ENCODE measurements at regions not wholly inside any gene's neighbourhood (a gene's known extent, or its start where the extent isn't known, plus 50 kb on each side); places are given as distances from the start of the nearest gene placed in this dataset.

DNA sequence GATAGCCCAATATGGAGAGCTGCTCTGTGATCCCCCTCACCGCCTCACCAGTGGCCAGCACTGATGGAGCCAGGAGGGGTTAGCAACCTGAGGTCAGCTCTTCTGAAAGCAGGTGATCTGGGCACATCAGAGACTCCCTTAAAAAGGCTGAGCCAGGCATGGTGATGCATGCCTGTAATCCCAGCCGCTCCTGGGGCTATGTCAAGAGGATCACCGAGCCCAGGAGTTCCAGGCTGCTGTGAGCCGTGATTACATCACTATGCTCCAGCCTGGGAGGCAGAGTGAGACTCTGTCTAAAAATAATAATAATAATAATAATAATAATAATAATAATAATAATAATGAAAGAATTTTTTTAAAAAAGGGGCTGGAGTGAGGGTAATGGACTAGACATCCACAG is 66.6 kb upstream of the HRH2 start:
- no peak overlapping the region for H3K27ac ChIP-seq
- TF ChIP-seq, protein P1, sequence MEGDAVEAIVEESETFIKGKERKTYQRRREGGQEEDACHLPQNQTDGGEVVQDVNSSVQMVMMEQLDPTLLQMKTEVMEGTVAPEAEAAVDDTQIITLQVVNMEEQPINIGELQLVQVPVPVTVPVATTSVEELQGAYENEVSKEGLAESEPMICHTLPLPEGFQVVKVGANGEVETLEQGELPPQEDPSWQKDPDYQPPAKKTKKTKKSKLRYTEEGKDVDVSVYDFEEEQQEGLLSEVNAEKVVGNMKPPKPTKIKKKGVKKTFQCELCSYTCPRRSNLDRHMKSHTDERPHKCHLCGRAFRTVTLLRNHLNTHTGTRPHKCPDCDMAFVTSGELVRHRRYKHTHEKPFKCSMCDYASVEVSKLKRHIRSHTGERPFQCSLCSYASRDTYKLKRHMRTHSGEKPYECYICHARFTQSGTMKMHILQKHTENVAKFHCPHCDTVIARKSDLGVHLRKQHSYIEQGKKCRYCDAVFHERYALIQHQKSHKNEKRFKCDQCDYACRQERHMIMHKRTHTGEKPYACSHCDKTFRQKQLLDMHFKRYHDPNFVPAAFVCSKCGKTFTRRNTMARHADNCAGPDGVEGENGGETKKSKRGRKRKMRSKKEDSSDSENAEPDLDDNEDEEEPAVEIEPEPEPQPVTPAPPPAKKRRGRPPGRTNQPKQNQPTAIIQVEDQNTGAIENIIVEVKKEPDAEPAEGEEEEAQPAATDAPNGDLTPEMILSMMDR (conservative IDR thresholded peaks at IDR 0.05; ENCODE audit: low read depth) = no peak
- ChIA-PET CTCF (no interaction called here), POLR2A (ENCODE audit: low non-redundant PET) (no interaction called here)
- no peak for DNase-seq (ENCODE audit: low spot score)

DNA sequence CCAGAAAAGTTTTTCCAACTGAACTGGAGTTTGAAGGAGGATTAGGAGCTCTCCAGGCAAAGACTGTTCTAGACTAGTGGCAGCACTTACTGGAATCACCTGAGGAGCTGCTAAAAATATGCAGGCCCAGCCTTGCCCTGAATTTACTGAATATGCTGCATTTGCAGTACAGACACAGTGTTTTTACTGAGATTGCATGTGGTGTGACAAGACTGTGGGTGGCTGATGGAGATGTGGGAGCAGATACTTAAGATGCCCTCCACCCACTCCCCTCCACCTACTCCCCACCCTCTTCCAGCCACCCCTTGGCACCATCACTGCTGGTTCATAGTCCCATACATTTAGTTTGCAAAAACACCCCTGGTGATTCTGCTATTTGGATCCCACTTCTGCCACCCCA is 64.1 kb upstream of the HRH2 start:
- TF ChIP-seq, protein P1 (conservative IDR thresholded peaks at IDR 0.05; ENCODE audit: low read depth) = no peak
- no peak overlapping the region for H3K27ac ChIP-seq
- POLR2A ChIA-PET (ENCODE audit: low non-redundant PET) = no interaction called here
- CTCF ChIA-PET = interaction anchor here (0.6 kb wide), 1 partner anchor 80 kb away, joined by 3 read pairs; no protein-coding TSS in a partner anchor
- DNase-seq (ENCODE audit: low spot score) = no peak

DNA sequence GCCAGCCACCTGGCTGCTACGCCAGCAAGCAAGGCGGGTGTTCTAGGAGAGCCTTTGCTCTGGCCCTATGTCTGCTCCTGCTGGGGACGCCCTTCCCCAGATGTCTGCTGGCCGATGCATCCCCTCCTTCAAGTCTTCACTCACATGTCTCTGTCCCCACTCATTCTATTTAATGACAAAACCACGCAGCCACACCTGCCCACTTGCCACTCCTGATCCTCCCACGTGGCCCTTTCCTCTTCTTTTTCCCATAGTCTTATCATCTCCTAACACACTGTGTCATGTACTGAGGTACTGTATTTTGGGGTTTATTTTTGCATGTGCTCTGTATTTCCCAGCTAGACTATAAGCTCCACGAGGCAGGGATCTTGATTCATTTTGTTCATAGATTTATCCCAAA is 62.0 kb upstream of the HRH2 start:
- TF ChIP-seq, protein P1 (conservative IDR thresholded peaks at IDR 0.05; ENCODE audit: low read depth) = no peak
- ChIA-PET CTCF (no interaction called here), POLR2A (ENCODE audit: low non-redundant PET) (no interaction called here)
- no peak for DNase-seq (ENCODE audit: low spot score)
- no peak overlapping the region for H3K27ac ChIP-seq

DNA sequence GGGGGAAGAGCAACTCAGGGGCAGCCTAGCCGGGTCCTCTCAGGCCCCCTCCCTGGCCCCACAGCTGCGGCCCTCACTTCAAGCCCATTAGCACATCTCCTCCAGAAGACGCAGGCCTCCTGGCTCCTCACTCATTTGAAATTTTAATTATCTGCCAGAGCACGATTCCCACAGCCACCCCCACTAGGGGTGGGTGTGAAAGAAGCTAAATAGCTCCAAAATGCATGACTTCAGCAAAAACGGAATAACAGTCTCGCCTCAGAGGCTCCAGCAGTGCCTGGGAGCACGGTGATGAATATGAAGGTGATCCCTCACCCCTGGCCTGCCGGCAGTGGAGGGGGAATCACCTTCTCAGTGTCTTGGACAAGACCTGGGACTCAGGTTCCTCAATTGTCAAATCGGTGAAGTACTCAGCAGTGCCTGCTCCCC is 61.1 kb upstream of the HRH2 start:
- POLR2A ChIA-PET (ENCODE audit: low non-redundant PET) = no interaction called here
- no peak for DNase-seq (ENCODE audit: low spot score)
- TF ChIP-seq, protein P1 (conservative IDR thresholded peaks at IDR 0.05; ENCODE audit: low read depth) = no peak
- no peak overlapping the region for H3K27ac ChIP-seq
- CTCF ChIA-PET = no interaction called here

DNA sequence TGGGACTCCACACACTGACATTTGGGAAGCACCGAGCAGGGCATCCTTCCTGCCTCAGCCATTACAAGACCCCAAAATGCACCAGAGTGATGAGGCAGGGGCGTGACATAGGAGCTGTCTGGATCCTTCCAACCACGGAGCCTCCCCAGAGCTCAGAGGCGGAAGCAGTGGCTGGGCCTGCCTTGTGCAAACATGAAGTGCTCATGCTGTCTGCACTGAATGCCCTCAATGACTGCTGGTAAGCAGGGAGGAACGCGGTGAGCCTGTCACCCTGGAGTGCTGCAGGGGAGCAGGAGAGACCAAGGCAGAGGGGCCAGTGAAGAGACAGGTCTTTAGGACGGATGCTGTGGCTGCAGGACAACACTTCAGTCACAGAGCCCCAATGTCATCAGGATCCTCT is 60.2 kb upstream of the HRH2 start:
- CTCF ChIA-PET = interaction anchor here (0.6 kb wide), 1 partner anchor 603 kb away, joined by 3 read pairs; no protein-coding TSS in a partner anchor
- DNase-seq (ENCODE audit: low spot score) = no peak
- TF ChIP-seq, protein P1 (conservative IDR thresholded peaks at IDR 0.05; ENCODE audit: low read depth) = no peak
- POLR2A ChIA-PET (ENCODE audit: low non-redundant PET) = no interaction called here
- no peak overlapping the region for H3K27ac ChIP-seq

DNA sequence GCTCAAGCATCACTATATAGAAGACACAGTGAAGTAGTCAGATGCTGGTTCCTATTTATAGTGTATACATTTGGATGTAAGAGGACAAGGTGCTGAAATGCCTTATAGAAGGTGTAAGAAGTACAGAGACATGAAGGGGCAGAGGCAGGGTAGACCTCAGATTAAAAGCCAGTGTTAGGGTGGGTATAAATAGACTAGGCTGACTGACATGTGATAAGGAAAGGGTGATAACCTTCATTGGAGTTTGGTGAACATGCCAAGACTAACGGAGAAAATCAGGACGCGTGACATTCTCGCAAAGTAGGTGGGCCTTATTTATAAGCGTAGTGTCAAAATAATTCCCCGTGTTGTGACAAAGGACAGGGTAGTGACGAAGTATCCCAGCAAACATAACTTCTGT is 59.1 kb upstream of the HRH2 start:
- TF ChIP-seq, protein P1 (conservative IDR thresholded peaks at IDR 0.05; ENCODE audit: low read depth) = no peak
- no peak overlapping the region for H3K27ac ChIP-seq
- no peak for DNase-seq (ENCODE audit: low spot score)
- ChIA-PET CTCF (no interaction called here), POLR2A (ENCODE audit: low non-redundant PET) (no interaction called here)

DNA sequence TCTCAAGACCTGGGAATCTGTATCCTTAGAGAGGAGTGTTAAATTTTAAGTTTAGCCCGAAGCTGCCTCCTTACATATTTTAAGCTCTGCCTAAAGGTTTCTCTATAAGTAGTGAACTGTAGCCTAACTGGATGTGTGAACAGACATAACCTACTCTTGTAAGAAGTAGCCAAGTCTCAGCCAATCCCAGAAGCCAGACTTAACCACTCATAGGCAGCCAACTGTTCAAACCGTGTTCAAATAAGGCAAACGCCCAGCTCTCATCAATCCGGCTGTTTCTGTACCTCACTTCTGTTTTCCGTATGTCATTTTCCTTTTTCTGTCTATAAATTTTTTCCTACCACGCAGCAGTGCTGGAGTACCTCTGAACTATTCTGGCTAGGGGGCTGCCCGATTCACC is 58.7 kb upstream of the HRH2 start:
- ChIA-PET POLR2A (ENCODE audit: low non-redundant PET) (no interaction called here), CTCF (no interaction called here)
- H3K27ac ChIP-seq = no peak overlapping the region
- TF ChIP-seq, protein P1 (conservative IDR thresholded peaks at IDR 0.05; ENCODE audit: low read depth) = no peak
- no peak for DNase-seq (ENCODE audit: low spot score)

Data from RWPE1 (cell line).